HUES48 (cell line): ENCODE measurements at regions not wholly inside any gene's neighbourhood (a gene's known extent, or its start where the extent isn't known, plus 50 kb on each side); places are given as distances from the start of the nearest gene placed in this dataset.
"Not testable (repeated sequence)": the region's sequence is repeated elsewhere in the genome, so short reads cannot be mapped to it uniquely, and the experiment has no call there.

Experiments used
- H3K27ac ChIP-seq: one replicate; pipeline ENCODE4 v1.7.0; 2013; ENCODE audit warnings: low read depth, low read length, inconsistent platforms
- H3K27me3 ChIP-seq: 2 replicates; pipeline ENCODE4 v1.6.1; 2013; ENCODE audit warnings: mild to moderate bottlenecking, low read length; ENCODE audit not compliant: control insufficient read depth, insufficient read depth
- H3K36me3 ChIP-seq: 2 replicates; pipeline ENCODE4 v1.6.1; 2013; ENCODE audit warnings: low read length; ENCODE audit not compliant: control insufficient read depth, insufficient read depth
- H3K4me1 ChIP-seq: 2 replicates; pipeline ENCODE4 v1.6.1; 2013; ENCODE audit warnings: mild to moderate bottlenecking, low read length; ENCODE audit not compliant: control insufficient read depth, insufficient read depth
- H3K4me3 ChIP-seq: 2 replicates; pipeline ENCODE4 v1.5.1; 2013; ENCODE audit warnings: mild to moderate bottlenecking, low read depth, low read length
- H3K9ac ChIP-seq: 2 replicates; pipeline ENCODE4 v1.6.1; 2013; ENCODE audit warnings: mild to moderate bottlenecking, low read depth, low read length, moderate library complexity
- H3K9me3 ChIP-seq: 2 replicates; pipeline ENCODE4 v1.6.1; 2013; ENCODE audit warnings: low read length; ENCODE audit not compliant: control insufficient read depth, insufficient read depth

DNA sequence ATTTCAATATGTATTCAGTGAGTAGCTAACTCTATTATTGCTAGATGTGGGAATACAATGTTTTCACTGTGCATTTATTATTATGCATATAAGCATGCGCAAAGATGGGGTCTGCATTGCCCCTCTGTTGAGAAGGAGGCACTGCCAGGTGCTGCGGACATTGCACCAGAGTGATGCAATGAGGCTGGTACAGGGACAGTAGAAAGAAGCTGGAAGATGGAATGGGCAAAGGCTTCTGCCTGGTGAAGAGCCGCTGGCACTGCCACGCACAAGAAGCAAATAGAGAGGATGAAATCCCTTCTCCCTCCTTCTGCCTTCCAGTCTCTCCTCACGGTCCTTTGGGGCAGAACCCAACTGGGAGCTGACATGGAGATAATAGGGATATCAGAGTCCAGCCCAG, 154.5 kb upstream of the TNFAIP3 start:
- Histone ChIP-seq H3K4me1 (no peaks in the 10 kb centered on the region), H3K9me3 (no peaks in the 10 kb centered on the region), H3K27me3 (no peaks in the 10 kb centered on the region), H3K9ac (no peak overlapping the region), H3K36me3 (no peaks in the 10 kb centered on the region), H3K27ac (no peak overlapping the region), H3K4me3 (no peak overlapping the region)

DNA sequence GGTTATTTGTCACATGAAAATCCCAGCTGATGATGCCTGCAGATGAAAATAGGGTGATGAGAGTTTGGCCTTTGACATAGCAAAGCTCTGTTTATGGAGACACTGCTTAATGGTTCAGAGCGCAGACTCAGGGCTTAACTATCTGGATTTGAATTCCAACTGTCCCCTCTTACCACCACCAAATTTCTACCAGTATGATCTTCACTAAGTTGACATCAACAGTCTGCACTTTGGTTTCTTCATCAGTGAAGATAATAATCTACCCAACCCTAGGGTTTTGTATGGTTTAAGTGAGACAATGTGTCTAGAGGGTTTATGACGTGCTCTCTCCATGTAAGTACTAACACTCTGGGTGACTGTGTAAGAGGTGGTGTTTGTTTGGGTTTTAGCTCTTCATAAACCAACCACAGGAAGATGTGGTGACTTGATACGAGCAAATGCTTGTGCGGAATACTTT, 151.4 kb upstream of the TNFAIP3 start:
- H3K4me3 ChIP-seq = no peak overlapping the region
- no peak overlapping the region for H3K9ac ChIP-seq
- no peaks in the 10 kb centered on the region for H3K9me3 ChIP-seq
- no peak overlapping the region for H3K27ac ChIP-seq
- no peaks in the 10 kb centered on the region for H3K36me3 ChIP-seq
- H3K27me3 ChIP-seq = no peaks in the 10 kb centered on the region
- no peaks in the 10 kb centered on the region for H3K4me1 ChIP-seq

DNA sequence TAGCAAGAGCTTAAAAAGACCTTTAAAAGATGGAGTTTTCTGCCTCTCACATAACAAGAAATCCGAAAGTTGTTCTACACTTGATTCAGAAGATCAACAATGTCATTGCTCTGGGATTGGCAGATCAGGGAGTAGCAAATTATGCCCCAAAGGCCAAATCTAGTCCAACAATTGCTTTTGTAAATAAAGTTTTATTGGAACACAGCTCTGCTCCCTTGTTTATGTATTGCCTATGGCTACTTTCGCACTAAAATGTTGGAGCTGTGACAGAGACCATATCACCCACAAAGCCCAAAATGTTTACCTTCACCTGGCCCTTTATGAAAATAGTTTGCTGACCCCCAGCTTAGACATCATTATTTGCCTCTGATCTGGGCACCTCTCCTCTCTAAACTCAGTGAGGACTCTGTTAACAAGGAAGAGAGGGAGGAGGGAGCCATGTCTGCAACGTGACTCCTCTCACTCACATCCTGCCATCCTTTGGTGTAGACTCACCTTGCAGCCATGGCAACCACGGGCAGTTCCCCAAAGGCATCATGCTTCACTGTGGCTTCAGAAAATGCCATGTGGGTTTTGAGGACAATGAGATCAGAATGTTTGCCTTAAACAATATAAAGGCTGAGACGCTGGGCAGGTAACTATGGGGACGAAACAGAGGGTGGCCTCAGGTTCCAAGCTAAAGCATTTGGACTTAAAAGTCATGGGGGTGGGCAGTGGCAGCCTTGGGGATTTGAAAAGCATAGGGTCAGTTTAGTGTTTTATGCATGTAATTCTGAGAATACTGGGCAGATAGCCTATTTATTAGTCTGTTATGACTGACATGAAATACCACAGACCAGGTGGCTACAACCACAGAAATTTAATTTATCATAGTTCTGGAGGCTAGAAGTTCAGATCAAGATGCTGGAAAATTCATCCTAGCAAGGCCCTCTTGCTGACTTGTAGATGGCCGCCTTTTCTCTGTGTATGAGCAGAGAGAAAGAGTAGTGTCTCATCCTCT, 149.7 kb upstream of the TNFAIP3 start:
- no peaks in the 10 kb centered on the region for H3K36me3 ChIP-seq
- no peak overlapping the region for H3K4me3 ChIP-seq
- H3K9ac ChIP-seq = no peak overlapping the region
- H3K27ac ChIP-seq = no peak overlapping the region
- H3K27me3 ChIP-seq = no peaks in the 10 kb centered on the region
- H3K4me1 ChIP-seq = no peaks in the 10 kb centered on the region
- H3K9me3 ChIP-seq = no peaks in the 10 kb centered on the region

DNA sequence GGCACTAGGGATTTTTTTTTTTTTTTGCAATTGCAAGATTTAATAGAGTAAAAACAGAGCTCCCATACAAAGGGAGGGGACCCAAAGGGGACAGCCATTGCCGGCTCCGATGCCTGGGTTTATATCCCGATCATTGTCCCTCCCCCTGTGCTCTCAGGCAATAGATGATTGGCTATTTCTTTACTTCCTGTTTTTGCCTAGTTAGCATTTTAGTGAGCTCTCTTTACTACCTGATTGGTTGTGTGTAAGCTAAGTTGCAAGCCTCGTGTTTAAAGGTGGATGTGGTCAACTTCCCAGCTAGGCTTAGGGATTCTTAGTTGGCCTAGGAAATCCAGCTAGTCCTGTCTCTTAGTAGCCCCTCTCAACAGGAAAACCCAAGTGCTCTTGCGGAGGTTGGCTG, 148.2 kb upstream of the TNFAIP3 start:
- H3K4me1 ChIP-seq, H3K4me3 ChIP-seq, H3K36me3 ChIP-seq, H3K9ac ChIP-seq, H3K27ac ChIP-seq, H3K9me3 ChIP-seq, H3K27me3 ChIP-seq: not testable (repeated sequence)

DNA sequence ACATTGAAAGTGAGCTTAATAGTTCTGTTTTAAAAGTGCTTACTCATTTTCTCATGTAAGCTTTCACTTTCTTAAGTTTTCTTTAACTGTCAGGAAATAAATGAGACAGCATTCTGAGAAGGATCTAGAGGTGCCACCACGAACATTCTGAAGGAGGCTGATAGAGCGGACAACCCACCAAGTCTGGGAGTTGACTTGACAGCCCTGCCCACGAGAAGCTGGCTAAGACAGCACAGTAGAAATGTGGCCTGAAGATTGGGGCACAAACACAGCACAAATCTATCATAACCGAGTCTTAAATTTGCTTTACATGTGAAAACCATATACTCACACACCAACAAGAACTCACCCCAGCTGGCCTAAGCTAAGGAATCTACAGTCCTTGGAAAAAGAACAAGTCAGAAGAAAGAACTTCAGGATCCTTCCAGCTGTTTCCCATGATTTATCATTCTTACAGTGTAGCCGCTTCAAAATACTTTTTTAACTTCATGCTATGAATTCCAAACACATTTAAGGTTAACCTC, 144.2 kb upstream of the TNFAIP3 start:
- H3K27me3 ChIP-seq = no peaks in the 10 kb centered on the region
- H3K27ac ChIP-seq = no peak overlapping the region
- no peak overlapping the region for H3K9ac ChIP-seq
- H3K36me3 ChIP-seq = no peaks in the 10 kb centered on the region
- no peak overlapping the region for H3K4me3 ChIP-seq
- no peaks in the 10 kb centered on the region for H3K4me1 ChIP-seq
- no peaks in the 10 kb centered on the region for H3K9me3 ChIP-seq

DNA sequence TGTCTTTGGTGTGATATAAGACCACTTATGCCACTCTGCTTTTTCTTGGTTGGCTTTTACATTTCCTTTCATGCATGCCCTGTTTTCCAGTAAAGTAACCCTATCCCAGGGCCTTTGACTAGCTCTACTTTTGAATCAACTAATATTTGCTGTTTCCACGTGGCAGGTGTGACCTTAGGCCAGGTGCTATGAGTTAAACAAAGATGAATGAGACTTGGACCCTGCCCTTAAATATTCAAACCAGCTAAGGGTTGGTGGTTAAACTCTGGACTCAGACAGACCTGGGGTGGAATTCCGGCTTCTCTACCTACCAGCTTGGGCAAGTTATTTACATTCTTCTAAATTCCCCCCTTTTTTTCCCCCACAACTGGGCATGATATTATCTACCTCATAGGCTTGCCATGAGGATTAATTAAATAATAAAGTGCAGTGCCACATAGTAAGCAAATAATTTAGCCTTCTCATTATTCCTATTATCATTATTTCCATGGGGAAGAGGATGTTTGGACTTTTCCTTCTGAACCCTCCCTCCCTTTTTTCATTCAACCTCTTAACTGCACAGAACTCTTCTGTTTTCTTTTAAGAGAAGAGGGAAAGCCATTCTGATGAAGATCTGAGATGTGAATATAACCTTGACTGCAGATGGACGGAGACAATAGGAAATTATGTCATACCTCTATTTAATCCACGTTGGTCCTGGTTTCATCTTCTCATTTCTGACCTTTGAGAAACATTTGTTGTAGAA, 143.6 kb upstream of the TNFAIP3 start:
- no peaks in the 10 kb centered on the region for H3K4me1 ChIP-seq
- H3K36me3 ChIP-seq = no peaks in the 10 kb centered on the region
- no peak overlapping the region for H3K4me3 ChIP-seq
- no peak overlapping the region for H3K9ac ChIP-seq
- no peaks in the 10 kb centered on the region for H3K9me3 ChIP-seq
- H3K27ac ChIP-seq = no peak overlapping the region
- H3K27me3 ChIP-seq = no peaks in the 10 kb centered on the region

DNA sequence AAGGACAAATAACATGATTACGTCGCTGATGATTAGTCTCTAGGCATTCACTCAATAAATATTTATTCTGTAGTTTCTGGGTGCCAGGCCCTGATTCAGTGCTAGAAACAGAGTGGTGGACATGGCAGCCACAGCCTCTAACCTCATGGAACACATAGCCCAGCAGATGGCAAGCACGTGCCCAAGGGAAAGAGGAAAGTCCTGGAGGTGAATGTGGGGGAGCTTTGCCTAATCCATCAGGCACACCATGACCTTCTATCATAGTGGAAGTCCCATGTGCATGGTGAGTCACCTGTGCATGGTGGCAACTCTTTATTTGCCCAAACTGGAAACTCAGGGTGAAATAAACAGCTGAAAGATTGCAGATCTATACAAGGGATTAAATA, 143.0 kb upstream of the TNFAIP3 start:
- Histone ChIP-seq H3K27me3 (no peaks in the 10 kb centered on the region), H3K9me3 (no peaks in the 10 kb centered on the region), H3K36me3 (no peaks in the 10 kb centered on the region), H3K9ac (no peak overlapping the region), H3K4me3 (no peak overlapping the region), H3K4me1 (no peaks in the 10 kb centered on the region), H3K27ac (no peak overlapping the region)

DNA sequence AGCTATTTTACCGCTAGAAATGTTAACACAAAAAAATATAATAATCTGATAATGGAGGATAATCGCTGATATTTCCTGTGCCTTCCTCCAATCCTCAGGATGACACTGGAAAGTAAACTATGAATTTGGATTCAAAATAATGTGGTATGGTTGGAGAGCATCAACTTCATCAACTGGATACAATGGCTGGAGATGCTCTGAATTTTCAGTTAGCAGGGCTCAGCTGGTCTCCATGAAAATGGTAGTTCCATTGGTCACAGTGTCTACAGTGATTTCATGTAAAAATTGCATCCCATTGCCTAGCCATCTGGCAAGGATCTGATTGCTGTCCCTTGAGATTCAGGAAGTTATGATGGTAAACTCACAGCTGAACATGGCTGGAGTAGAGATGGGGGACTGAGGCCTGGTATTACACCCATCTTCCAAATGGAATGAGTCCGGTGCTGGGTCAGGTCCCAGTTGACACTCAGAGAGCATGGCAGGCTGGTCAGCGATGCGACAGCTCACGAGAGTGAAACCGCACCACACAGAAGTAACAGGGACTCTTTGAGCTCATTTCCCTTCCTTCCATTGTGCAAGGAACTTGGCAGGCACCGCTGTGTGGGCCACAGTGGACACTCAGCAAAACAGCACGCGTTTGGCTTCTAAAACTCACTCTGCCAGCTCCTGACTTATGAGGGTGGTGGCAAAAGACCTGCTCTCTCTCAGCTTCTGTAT, 142.4 kb upstream of the TNFAIP3 start:
- Histone ChIP-seq H3K27me3 (no peaks in the 10 kb centered on the region), H3K4me1 (no peaks in the 10 kb centered on the region), H3K4me3 (no peak overlapping the region), H3K9me3 (no peaks in the 10 kb centered on the region), H3K36me3 (no peaks in the 10 kb centered on the region), H3K9ac (no peak overlapping the region), H3K27ac (no peak overlapping the region)

DNA sequence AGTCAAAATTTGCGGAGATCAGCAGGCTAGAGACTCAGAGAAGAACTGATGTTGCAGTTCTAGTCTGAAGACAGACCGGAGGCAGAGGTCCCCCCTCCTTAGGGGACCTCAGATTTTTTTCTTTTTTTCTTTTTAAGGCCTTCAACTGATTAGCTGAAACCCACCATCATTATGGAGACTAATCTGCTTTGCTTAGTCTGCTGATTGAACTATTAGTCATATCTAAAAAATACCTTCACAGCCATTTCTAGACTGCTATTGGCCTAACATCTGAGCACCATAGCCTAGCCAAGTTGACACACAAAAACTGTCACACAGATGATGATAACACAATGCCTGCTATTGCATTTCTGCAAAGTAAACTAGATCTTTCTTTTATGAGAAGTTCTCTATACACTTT, 141.1 kb upstream of the TNFAIP3 start:
- Histone ChIP-seq H3K9me3 (no peaks in the 10 kb centered on the region), H3K27me3 (no peaks in the 10 kb centered on the region), H3K4me3 (no peak overlapping the region), H3K9ac (no peak overlapping the region), H3K27ac (no peak overlapping the region), H3K36me3 (no peaks in the 10 kb centered on the region), H3K4me1 (no peaks in the 10 kb centered on the region)

DNA sequence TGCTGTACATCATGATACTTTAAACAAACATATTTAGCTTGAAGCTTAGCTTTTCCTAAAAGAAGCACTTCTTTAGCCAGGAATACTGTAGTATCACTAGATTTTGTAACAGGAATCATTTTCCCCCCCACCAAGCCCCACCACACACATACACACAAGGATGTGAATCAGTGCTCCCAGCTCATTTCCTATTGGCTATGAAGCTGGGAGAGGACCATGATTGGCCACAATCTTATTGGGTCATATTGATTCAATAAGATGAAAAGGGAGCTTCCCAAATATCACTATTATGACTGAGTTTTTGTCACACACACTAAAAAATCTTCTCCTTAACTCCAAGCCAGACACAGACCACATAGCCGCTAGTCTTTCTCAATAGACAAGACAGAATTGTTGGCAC, 140.5 kb upstream of the TNFAIP3 start:
- H3K4me1 ChIP-seq = no peaks in the 10 kb centered on the region
- no peak overlapping the region for H3K9ac ChIP-seq
- no peaks in the 10 kb centered on the region for H3K36me3 ChIP-seq
- no peaks in the 10 kb centered on the region for H3K9me3 ChIP-seq
- H3K27ac ChIP-seq = no peak overlapping the region
- H3K4me3 ChIP-seq = no peak overlapping the region
- H3K27me3 ChIP-seq = no peaks in the 10 kb centered on the region
